ENCODE measurements at regions not wholly inside any gene's neighbourhood (a gene's known extent, or its start where the extent isn't known, plus 50 kb on each side); places are given as distances from the start of the nearest gene placed in this dataset.
A peak's percentile ranks its signal among the peaks of the same experiment; 100 is the strongest.

DNA sequence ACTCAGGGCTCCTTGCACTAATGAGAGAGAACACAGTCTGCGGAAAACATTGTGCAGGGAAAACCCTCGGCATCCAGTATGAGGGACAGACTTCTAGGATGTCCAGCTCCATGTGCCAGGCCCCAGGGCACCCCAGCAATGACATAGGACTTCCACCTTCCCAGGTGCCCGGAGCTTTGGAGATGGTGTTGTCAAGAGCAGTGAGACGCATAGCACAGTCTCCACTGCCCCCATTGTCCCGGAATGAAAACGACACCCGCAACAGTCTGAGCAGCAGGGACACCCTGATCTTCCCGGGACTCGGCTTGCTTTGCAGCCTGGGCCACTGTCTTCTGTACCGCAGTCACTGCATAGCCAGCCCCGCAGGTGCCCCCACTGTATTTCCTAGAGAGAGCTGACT, 339.2 kb upstream of the ADARB2 start:
- no peak for TF ChIP-seq JUNB (IDR thresholded peaks at IDR 0.05; ENCODE audit: unreplicated experiment)
- TF ChIP-seq, protein P1, sequence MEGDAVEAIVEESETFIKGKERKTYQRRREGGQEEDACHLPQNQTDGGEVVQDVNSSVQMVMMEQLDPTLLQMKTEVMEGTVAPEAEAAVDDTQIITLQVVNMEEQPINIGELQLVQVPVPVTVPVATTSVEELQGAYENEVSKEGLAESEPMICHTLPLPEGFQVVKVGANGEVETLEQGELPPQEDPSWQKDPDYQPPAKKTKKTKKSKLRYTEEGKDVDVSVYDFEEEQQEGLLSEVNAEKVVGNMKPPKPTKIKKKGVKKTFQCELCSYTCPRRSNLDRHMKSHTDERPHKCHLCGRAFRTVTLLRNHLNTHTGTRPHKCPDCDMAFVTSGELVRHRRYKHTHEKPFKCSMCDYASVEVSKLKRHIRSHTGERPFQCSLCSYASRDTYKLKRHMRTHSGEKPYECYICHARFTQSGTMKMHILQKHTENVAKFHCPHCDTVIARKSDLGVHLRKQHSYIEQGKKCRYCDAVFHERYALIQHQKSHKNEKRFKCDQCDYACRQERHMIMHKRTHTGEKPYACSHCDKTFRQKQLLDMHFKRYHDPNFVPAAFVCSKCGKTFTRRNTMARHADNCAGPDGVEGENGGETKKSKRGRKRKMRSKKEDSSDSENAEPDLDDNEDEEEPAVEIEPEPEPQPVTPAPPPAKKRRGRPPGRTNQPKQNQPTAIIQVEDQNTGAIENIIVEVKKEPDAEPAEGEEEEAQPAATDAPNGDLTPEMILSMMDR (conservative IDR thresholded peaks at IDR 0.05; ENCODE audit: low read depth in 2 of 2) = peak in 1 of 2 experiments; percentile 52; a peak in 2 of 4 replicates
- H3K4me3 ChIP-seq = no peak overlapping the region
- no peaks in the 10 kb centered on the region for H3K36me3 ChIP-seq (ENCODE audit: insufficient read depth)
- no peak overlapping the region for H3K27ac ChIP-seq (ENCODE audit: low read depth)
- no peaks in the 10 kb centered on the region for H3K27me3 ChIP-seq (ENCODE audit: insufficient read depth)
- no peaks in the 10 kb centered on the region for H4K20me1 ChIP-seq (replicated peaks; ENCODE audit: insufficient read depth)
- H3K4me3 Mint-ChIP-seq = no peak overlapping the region
- H3K4me2 ChIP-seq = no peak overlapping the region
- no peak overlapping the region for H3K27ac Mint-ChIP-seq
- H3K9me2 ChIP-seq (ENCODE audit: insufficient read depth) = 0 out of 2 replicates have a peak, but pooled peaks cover 2% of the 10 kb centered on the region
- H2AFZ ChIP-seq = no peak overlapping the region
- no peaks in the 10 kb centered on the region for H3K9me3 Mint-ChIP-seq
- no peaks in the 10 kb centered on the region for H3K36me3 Mint-ChIP-seq (ENCODE audit: low read depth)
- H3K27me3 Mint-ChIP-seq (ENCODE audit: insufficient read depth, low read depth, poor library complexity) = peaks cover 3% of the 10 kb centered on the region
- H3K79me2 ChIP-seq (replicated peaks; ENCODE audit: insufficient read depth) = no peaks in the 10 kb centered on the region
- H3K4me1 Mint-ChIP-seq = no peaks in the 10 kb centered on the region
- H3K4me1 ChIP-seq (ENCODE audit: insufficient read depth) = no peaks in the 10 kb centered on the region
- ATAC-seq = peak; percentile 40; the same call in 1 of the 3 replicates
- peak; percentile 18 for DNase-seq (ENCODE audit: low spot score)
- no peaks in the 10 kb centered on the region for H3F3A ChIP-seq (replicated peaks; ENCODE audit: low read depth)

DNA sequence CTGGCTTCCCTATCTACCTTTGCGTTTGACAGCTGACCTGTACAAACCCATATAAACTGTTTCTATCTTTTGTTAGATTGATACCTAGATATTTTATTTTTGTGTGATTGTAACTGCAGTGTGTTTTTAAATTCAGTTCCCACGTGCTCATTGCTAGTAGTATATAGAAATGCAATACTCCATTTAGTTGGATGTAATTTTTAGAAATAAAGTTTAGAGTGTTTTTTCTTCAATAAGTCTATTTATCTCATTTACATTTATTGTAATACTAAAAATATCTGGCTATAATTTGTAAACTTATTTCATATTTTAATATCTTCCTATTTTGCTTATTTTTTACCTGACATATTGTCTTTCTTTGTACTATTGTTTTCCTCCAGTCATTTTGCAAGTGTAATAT, 329.7 kb upstream of the ADARB2 start:
- DNase-seq (ENCODE audit: low spot score) (no peak), ATAC-seq (no peak)
- no peaks in the 10 kb centered on the region for H3K27me3 ChIP-seq (ENCODE audit: insufficient read depth)
- peaks cover 25% of the 10 kb centered on the region for H3K9me3 Mint-ChIP-seq
- no peaks in the 10 kb centered on the region for H3K79me2 ChIP-seq (replicated peaks; ENCODE audit: insufficient read depth)
- no peaks in the 10 kb centered on the region for H3K4me1 ChIP-seq (ENCODE audit: insufficient read depth)
- H4K20me1 ChIP-seq (replicated peaks; ENCODE audit: insufficient read depth) = no peaks in the 10 kb centered on the region
- no peaks in the 10 kb centered on the region for H3F3A ChIP-seq (replicated peaks; ENCODE audit: low read depth)
- H3K36me3 Mint-ChIP-seq (ENCODE audit: low read depth) = peaks cover 14% of the 10 kb centered on the region; the same call in 2 of the 3 replicates
- no peak overlapping the region for H3K4me3 Mint-ChIP-seq
- no peak overlapping the region for H2AFZ ChIP-seq
- peaks cover 3% of the 10 kb centered on the region; the same call in 2 of the 3 replicates for H3K4me1 Mint-ChIP-seq
- no peak overlapping the region for H3K4me2 ChIP-seq
- no peak overlapping the region for H3K27ac Mint-ChIP-seq
- H3K4me3 ChIP-seq = no peak overlapping the region
- H3K27ac ChIP-seq (ENCODE audit: low read depth) = no peak overlapping the region
- peaks cover 7% of the 10 kb centered on the region for H3K36me3 ChIP-seq (ENCODE audit: insufficient read depth)
- H3K9me2 ChIP-seq (ENCODE audit: insufficient read depth) = no peaks in the 10 kb centered on the region
- no peaks in the 10 kb centered on the region for H3K27me3 Mint-ChIP-seq (ENCODE audit: insufficient read depth, low read depth, poor library complexity)
- TF ChIP-seq EZH2 (IDR thresholded peaks at IDR 0.05; ENCODE audit: low read depth, unreplicated experiment) (no peak), CREB1 (CRISPR knock-in tag; IDR thresholded peaks at IDR 0.05; ENCODE audit: low read depth) (no peak), NANOG (IDR thresholded peaks at IDR 0.05; ENCODE audit: borderline replicate concordance) (no peak), EZH2phosphoT487 (IDR thresholded peaks at IDR 0.05; ENCODE audit: unreplicated experiment) (no peak), STAT1 (IDR thresholded peaks at IDR 0.05; ENCODE audit: unreplicated experiment) (no peak), POLR2AphosphoS5 (IDR thresholded peaks at IDR 0.05; ENCODE audit: low read depth) (no peak), ZNF114 (CRISPR knock-in tag; IDR thresholded peaks at IDR 0.05) (no peak)
- TF ChIP-seq, protein P2, sequence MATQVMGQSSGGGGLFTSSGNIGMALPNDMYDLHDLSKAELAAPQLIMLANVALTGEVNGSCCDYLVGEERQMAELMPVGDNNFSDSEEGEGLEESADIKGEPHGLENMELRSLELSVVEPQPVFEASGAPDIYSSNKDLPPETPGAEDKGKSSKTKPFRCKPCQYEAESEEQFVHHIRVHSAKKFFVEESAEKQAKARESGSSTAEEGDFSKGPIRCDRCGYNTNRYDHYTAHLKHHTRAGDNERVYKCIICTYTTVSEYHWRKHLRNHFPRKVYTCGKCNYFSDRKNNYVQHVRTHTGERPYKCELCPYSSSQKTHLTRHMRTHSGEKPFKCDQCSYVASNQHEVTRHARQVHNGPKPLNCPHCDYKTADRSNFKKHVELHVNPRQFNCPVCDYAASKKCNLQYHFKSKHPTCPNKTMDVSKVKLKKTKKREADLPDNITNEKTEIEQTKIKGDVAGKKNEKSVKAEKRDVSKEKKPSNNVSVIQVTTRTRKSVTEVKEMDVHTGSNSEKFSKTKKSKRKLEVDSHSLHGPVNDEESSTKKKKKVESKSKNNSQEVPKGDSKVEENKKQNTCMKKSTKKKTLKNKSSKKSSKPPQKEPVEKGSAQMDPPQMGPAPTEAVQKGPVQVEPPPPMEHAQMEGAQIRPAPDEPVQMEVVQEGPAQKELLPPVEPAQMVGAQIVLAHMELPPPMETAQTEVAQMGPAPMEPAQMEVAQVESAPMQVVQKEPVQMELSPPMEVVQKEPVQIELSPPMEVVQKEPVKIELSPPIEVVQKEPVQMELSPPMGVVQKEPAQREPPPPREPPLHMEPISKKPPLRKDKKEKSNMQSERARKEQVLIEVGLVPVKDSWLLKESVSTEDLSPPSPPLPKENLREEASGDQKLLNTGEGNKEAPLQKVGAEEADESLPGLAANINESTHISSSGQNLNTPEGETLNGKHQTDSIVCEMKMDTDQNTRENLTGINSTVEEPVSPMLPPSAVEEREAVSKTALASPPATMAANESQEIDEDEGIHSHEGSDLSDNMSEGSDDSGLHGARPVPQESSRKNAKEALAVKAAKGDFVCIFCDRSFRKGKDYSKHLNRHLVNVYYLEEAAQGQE (IDR thresholded peaks at IDR 0.05; ENCODE audit: unreplicated experiment) = no peak
- TF ChIP-seq, protein P1 (conservative IDR thresholded peaks at IDR 0.05; ENCODE audit: low read depth in 2 of 2) = no peak
